ENCODE measurements at regions not wholly inside any gene's neighbourhood (a gene's known extent, or its start where the extent isn't known, plus 50 kb on each side); places are given as distances from the start of the nearest gene placed in this dataset.

- TF ChIP-seq CTCF (IDR thresholded peaks at IDR 0.05 in 2 of 3, conservative IDR thresholded peaks at IDR 0.05 in 1 of 3; ENCODE audit: borderline replicate concordance in 1 of 3, insufficient read depth in 1 of 3, low read depth in 2 of 3, low read length in 2 of 3) (no peak), POLR2AphosphoS5 (IDR thresholded peaks at IDR 0.05; ENCODE audit: low read depth, low read length) (no peak), REST (IDR thresholded peaks at IDR 0.05; ENCODE audit: low read depth) (no peak), RAD21 (IDR thresholded peaks at IDR 0.05; ENCODE audit: low read depth) (no peak), MAX (IDR thresholded peaks at IDR 0.05) (no peak), EZH2 (IDR thresholded peaks at IDR 0.05) (no peak), JUND (IDR thresholded peaks at IDR 0.05) (no peak), CEBPB (IDR thresholded peaks at IDR 0.05; ENCODE audit: low read depth) (no peak), ZBTB33 (IDR thresholded peaks at IDR 0.05; ENCODE audit: extremely low read depth, insufficient replicate concordance, low read length) (no peak), ATF3 (IDR thresholded peaks at IDR 0.05) (no peak), ZNF274 (IDR thresholded peaks at IDR 0.05; ENCODE audit: low read depth, low read length) (no peak), POLR2A (IDR thresholded peaks at IDR 0.05; ENCODE audit: borderline replicate concordance, extremely low read depth, insufficient read depth, insufficient read length) (no peak), EZH2phosphoT487 (IDR thresholded peaks at IDR 0.05; ENCODE audit: borderline replicate concordance) (no peak), ELF1 (IDR thresholded peaks at IDR 0.05; ENCODE audit: borderline replicate concordance, low read depth) (no peak)
These were observed 151.8 kb downstream of the ESM1 start for GRCh38 chr5:54833590-54833989.

Measured in HCT116 (cell line).